ENCODE measurements at regions not wholly inside any gene's neighbourhood (a gene's known extent, or its start where the extent isn't known, plus 50 kb on each side); places are given as distances from the start of the nearest gene placed in this dataset.

DNA sequence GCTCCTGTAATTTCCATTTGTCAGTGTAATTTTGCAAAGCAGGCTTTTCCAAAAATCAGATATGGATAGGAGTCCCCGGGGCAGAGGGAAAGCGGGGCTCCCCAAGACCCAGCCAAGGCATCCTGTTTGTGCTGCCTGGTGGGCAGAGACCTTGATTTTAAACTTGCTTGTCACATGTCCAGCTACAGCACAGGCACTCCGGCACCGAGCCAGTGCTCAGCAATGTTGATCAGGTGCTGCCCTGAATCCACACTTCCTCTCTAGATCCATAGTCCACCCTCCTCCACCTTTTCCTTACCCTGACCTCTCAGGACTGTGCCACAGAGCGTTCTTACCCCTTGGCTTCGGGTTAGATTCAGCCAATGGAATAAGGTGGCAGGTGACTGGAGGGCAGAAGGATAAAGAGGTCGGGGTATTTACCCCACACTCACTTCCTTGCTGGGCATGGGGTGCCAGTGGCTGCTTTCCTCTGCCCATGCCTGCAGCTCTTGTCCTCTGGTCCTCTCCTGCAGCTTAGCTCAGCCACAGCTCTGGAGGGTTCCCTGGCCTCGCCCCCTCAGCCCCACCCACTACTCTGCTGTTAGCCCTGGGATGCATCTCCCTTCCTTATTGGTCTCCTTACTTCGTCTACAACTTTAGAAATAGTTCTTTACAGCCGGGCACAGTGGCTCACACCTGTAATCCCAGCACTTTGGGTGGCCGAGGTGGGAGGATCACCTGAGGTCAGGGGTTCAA, 80.1 kb downstream of the IRF2BPL start:
- no peak for TF ChIP-seq POLR2AphosphoS5 (IDR thresholded peaks at IDR 0.05; ENCODE audit: low read length)
- TF ChIP-seq DPF2 (IDR thresholded peaks at IDR 0.05), result no peak
- TF ChIP-seq POLR2AphosphoS2 (IDR thresholded peaks at IDR 0.05; ENCODE audit: low read depth, low read length), result no peak
- TF ChIP-seq SRF (IDR thresholded peaks at IDR 0.05; ENCODE audit: low read depth in 2 of 2, low read length in 2 of 2), result no peak
- TF ChIP-seq, protein P1, sequence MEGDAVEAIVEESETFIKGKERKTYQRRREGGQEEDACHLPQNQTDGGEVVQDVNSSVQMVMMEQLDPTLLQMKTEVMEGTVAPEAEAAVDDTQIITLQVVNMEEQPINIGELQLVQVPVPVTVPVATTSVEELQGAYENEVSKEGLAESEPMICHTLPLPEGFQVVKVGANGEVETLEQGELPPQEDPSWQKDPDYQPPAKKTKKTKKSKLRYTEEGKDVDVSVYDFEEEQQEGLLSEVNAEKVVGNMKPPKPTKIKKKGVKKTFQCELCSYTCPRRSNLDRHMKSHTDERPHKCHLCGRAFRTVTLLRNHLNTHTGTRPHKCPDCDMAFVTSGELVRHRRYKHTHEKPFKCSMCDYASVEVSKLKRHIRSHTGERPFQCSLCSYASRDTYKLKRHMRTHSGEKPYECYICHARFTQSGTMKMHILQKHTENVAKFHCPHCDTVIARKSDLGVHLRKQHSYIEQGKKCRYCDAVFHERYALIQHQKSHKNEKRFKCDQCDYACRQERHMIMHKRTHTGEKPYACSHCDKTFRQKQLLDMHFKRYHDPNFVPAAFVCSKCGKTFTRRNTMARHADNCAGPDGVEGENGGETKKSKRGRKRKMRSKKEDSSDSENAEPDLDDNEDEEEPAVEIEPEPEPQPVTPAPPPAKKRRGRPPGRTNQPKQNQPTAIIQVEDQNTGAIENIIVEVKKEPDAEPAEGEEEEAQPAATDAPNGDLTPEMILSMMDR (IDR thresholded peaks at IDR 0.05 in 2 of 3, conservative IDR thresholded peaks at IDR 0.05 in 1 of 3; ENCODE audit: control insufficient read depth in 2 of 3, extremely low read depth in 1 of 3, insufficient read depth in 1 of 3, low read depth in 3 of 3, low read length in 3 of 3), result no peak
- TF ChIP-seq NRF1 (conservative IDR thresholded peaks at IDR 0.05; ENCODE audit: low read depth, low read length), result no peak
- TF ChIP-seq, protein P2, sequence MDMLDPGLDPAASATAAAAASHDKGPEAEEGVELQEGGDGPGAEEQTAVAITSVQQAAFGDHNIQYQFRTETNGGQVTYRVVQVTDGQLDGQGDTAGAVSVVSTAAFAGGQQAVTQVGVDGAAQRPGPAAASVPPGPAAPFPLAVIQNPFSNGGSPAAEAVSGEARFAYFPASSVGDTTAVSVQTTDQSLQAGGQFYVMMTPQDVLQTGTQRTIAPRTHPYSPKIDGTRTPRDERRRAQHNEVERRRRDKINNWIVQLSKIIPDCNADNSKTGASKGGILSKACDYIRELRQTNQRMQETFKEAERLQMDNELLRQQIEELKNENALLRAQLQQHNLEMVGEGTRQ (IDR thresholded peaks at IDR 0.05; ENCODE audit: borderline replicate concordance, low read depth, low read length), result no peak
- TF ChIP-seq KDM1A (IDR thresholded peaks at IDR 0.05; ENCODE audit: borderline replicate concordance), result no peak
- no peak for TF ChIP-seq CEBPB (IDR thresholded peaks at IDR 0.05; ENCODE audit: borderline replicate concordance in 1 of 2, low read depth in 2 of 2, low read length in 2 of 2)

All from GM12878 (cell line).